22Rv1 (cell line): ENCODE measurements at regions not wholly inside any gene's neighbourhood (a gene's known extent, or its start where the extent isn't known, plus 50 kb on each side); places are given as distances from the start of the nearest gene placed in this dataset.

Source experiments
- ZFX ChIP-seq: fragments of 450-650 bp; IDR thresholded peaks from 2 replicates; pipeline ENCODE4 v1.6.1; 2017; ENCODE audit warnings: antibody characterized with exemption, borderline replicate concordance
- TF ChIP-seq, protein P1 (sequence below): fragments of 450-650 bp; IDR thresholded peaks from 2 replicates; pipeline ENCODE4 v1.5.1; 2017; ENCODE audit warnings: mild to moderate bottlenecking

DNA sequence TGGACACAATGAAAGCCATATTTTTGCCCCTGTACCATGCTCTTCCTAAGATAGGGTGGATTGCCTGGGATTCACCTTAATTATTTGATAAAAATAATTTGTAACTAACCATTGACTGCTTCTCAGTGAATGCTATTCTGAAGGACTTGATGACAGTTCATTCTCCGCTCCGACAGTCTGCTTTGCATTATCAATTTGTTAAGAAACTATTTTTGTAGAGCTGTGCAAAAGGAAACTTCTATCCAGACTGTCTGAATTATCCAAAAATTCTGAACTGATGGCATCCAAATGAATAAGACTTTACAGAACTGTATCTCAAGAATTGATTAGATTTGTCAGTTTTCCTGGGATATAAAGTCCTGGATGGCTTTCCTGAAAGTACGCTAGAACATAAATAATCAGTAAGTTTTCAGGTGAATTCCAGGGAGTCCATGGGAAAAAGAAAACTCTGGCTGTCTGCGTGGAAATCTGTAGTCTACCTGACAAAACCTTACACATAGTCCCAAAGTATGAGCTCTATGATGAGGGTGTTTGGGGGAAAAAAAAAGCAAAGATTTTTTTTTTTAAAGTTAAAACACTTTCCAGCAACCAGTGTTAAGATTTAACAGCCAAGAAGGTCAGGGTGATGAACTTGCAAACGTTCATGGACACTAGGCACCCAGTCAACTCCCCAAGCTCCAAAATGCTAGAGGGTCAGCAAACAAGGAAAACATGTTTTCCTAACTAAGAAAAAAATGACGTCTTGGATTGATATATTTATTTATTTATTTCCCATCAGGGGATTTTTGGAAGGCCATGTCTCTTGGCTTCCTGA, 291.1 kb upstream of the TBX3 start:
- TF ChIP-seq, protein P1, sequence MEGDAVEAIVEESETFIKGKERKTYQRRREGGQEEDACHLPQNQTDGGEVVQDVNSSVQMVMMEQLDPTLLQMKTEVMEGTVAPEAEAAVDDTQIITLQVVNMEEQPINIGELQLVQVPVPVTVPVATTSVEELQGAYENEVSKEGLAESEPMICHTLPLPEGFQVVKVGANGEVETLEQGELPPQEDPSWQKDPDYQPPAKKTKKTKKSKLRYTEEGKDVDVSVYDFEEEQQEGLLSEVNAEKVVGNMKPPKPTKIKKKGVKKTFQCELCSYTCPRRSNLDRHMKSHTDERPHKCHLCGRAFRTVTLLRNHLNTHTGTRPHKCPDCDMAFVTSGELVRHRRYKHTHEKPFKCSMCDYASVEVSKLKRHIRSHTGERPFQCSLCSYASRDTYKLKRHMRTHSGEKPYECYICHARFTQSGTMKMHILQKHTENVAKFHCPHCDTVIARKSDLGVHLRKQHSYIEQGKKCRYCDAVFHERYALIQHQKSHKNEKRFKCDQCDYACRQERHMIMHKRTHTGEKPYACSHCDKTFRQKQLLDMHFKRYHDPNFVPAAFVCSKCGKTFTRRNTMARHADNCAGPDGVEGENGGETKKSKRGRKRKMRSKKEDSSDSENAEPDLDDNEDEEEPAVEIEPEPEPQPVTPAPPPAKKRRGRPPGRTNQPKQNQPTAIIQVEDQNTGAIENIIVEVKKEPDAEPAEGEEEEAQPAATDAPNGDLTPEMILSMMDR, result no peak
- TF ChIP-seq ZFX, result no peak
